H1 (cell line): ENCODE measurements at regions not wholly inside any gene's neighbourhood (a gene's known extent, or its start where the extent isn't known, plus 50 kb on each side); places are given as distances from the start of the nearest gene placed in this dataset.
A peak's percentile ranks its signal among the peaks of the same experiment; 100 is the strongest.

Experiments
- CTCF ChIA-PET: fragments of 300-600 bp; sonication (Branson Sonifier 250); formaldehyde crosslinking; loops from one replicate; lab custom pipeline; 2021; ENCODE audit not compliant: partially characterized antibody; lab: Charles Lee
- POLR2A ChIA-PET: fragments of 300-600 bp; sonication (Branson Sonifier 250); formaldehyde crosslinking; loops from one replicate; lab custom pipeline; 2021; ENCODE audit warnings: inconsistent platforms; ENCODE audit not compliant: partially characterized antibody; lab: Charles Lee
- DNase-seq, 2 experiments: peaks; one replicate each; pipeline versions ENCODE4 v3.0.0 to v3.0.0-alpha.2; 2010 to 2022; ENCODE audit warnings: low spot score in 2 of 2, low read depth in 1 of 2, mixed read lengths in 1 of 2
- FAIRE-seq: peaks from 2 replicates; lab custom pipeline; 2011; peaks lifted over from hg19 to GRCh38; lab: Jason Lieb, UNC
- H2AFZ ChIP-seq: 2 replicates; pipeline ENCODE4 v1.8.1; 2012; ENCODE audit warnings: low read length, inconsistent platforms
- H2AK5ac ChIP-seq: 2 replicates; pipeline ENCODE4 v1.6.1; 2013; ENCODE audit warnings: low read depth, low read length
- H2BK120ac ChIP-seq: replicated peaks from 2 replicates; pipeline ENCODE3; 2013; ENCODE audit warnings: low read depth, low read length, inconsistent platforms
- H2BK12ac ChIP-seq: 2 replicates; pipeline ENCODE4 v1.6.1; 2013; ENCODE audit warnings: low read depth, low read length
- H2BK15ac ChIP-seq: 2 replicates; pipeline ENCODE4 v1.6.1; 2013; ENCODE audit warnings: low read length
- H2BK20ac ChIP-seq: 2 replicates; pipeline ENCODE4 v1.6.1; 2013; ENCODE audit warnings: low read length
- H2BK5ac ChIP-seq: 2 replicates; pipeline ENCODE4 v1.6.1; 2013; ENCODE audit warnings: low read depth, low read length
- H3K14ac ChIP-seq: 2 replicates; pipeline ENCODE4 v1.6.1; 2013; ENCODE audit warnings: inconsistent platforms; ENCODE audit not compliant: insufficient read length
- H3K18ac ChIP-seq: 2 replicates; pipeline ENCODE4 v1.6.1; 2013; ENCODE audit warnings: low read length; ENCODE audit errors: extremely low read depth
- H3K23ac ChIP-seq: 2 replicates; pipeline ENCODE4 v1.6.1; 2013; ENCODE audit warnings: inconsistent platforms; ENCODE audit not compliant: insufficient read length
- H3K23me2 ChIP-seq: 2 replicates; pipeline ENCODE4 v1.6.1; 2013; ENCODE audit warnings: low read depth, low read length
- H3K27ac ChIP-seq: 2 replicates; pipeline ENCODE4 v1.6.1; 2011; ENCODE audit warnings: low read depth, low read length, inconsistent platforms
- H3K27me3 ChIP-seq, 4 experiments: replicated peaks in 1 of 4; 1 replicate in 1 of 4; 2 replicates in 3 of 4; pipeline versions ENCODE4 v1.6.1 to v1.8.1; 2011 to 2013; ENCODE audit warnings: low read length in 3 of 4, mild to moderate bottlenecking in 3 of 4, inconsistent platforms in 2 of 4, mixed read lengths in 2 of 4, moderate library complexity in 1 of 4; ENCODE audit not compliant: control insufficient read depth in 3 of 4, insufficient read depth in 3 of 4; ENCODE audit errors: extremely low read depth in 1 of 4
- H3K36me3 ChIP-seq, 4 experiments: 2 replicates each; pipeline versions ENCODE4 v1.6.1 to v1.8.1; 2011 to 2013; ENCODE audit warnings: mild to moderate bottlenecking in 4 of 4, low read length in 3 of 4, moderate library complexity in 2 of 4, control low read depth in 1 of 4, inconsistent platforms in 1 of 4; ENCODE audit not compliant: insufficient read depth in 4 of 4, control insufficient read depth in 2 of 4
- H3K4ac ChIP-seq: replicated peaks from 2 replicates; pipeline ENCODE3; 2013; ENCODE audit warnings: low read length, low read depth, mixed read lengths, inconsistent platforms; ENCODE audit not compliant: insufficient read length
- H3K4me1 ChIP-seq, 4 experiments: replicated peaks in 1 of 4; 1 replicate in 1 of 4; 2 replicates in 3 of 4; pipeline versions ENCODE4 v1.6.1 to v1.8.1; 2011 to 2013; ENCODE audit warnings: low read length in 3 of 4, inconsistent platforms in 2 of 4, mixed read lengths in 1 of 4; ENCODE audit not compliant: insufficient read depth in 4 of 4, control insufficient read depth in 3 of 4
- H3K4me2 ChIP-seq, 2 experiments: 2 replicates each; pipeline versions ENCODE4 v1.6.1 to v1.8.1; 2011 to 2013; ENCODE audit warnings: low read depth in 2 of 2, low read length in 2 of 2, control low read depth in 1 of 2, inconsistent platforms in 1 of 2, mild to moderate bottlenecking in 1 of 2; ENCODE audit not compliant: insufficient read depth in 1 of 2
- H3K4me3 ChIP-seq, 4 experiments: fragments of 200-600, 300-600 bp in 1 of 4; sonication (generic), shearing (Covaris generic), sonication (Bioruptor Twin) in 1 of 4; 2 replicates each; pipeline versions ENCODE4 v1.5.1 to v1.8.1; 2011 to 2016; ENCODE audit warnings: low read length in 4 of 4, low read depth in 3 of 4, control low read depth in 2 of 4, inconsistent platforms in 2 of 4, mild to moderate bottlenecking in 2 of 4, mixed read lengths in 1 of 4, moderate library complexity in 1 of 4; ENCODE audit not compliant: insufficient read depth in 2 of 4; ENCODE audit errors: extremely low read depth in 1 of 4
- H3K56ac ChIP-seq: replicated peaks from 2 replicates; pipeline ENCODE3; 2013; ENCODE audit warnings: low read depth, mild to moderate bottlenecking, mixed read lengths, low read length, inconsistent platforms; ENCODE audit not compliant: insufficient read length
- H3K79me1 ChIP-seq: 2 replicates; pipeline ENCODE4 v1.6.1; 2013; ENCODE audit warnings: low read depth, low read length, control low read depth
- H3K79me2 ChIP-seq, 2 experiments: 2 replicates each; pipeline versions ENCODE4 v1.6.1 to v1.8.1; 2012 to 2013; ENCODE audit warnings: low read length in 2 of 2, mild to moderate bottlenecking in 2 of 2, inconsistent platforms in 1 of 2; ENCODE audit not compliant: insufficient read depth in 2 of 2, control insufficient read depth in 1 of 2
- H3K9ac ChIP-seq, 4 experiments: replicated peaks in 1 of 4; 1 replicate in 1 of 4; 2 replicates in 3 of 4; pipeline versions ENCODE4 v1.6.1 to v1.8.1; 2011 to 2013; ENCODE audit warnings: low read depth in 3 of 4, low read length in 3 of 4, control low read depth in 2 of 4, mild to moderate bottlenecking in 2 of 4, moderate library complexity in 2 of 4, inconsistent platforms in 1 of 4; ENCODE audit errors: extremely low read depth in 1 of 4
- H3K9me3 ChIP-seq, 2 experiments: 2 replicates each; pipeline versions ENCODE4 v1.6.1 to v1.8.1; 2012 to 2013; ENCODE audit warnings: mild to moderate bottlenecking in 2 of 2, moderate library complexity in 2 of 2, control low read depth in 1 of 2, inconsistent platforms in 1 of 2, low read depth in 1 of 2, low read length in 1 of 2, mixed read lengths in 1 of 2; ENCODE audit not compliant: insufficient read depth in 2 of 2
- H4K20me1 ChIP-seq, 2 experiments: replicated peaks in 1 of 2; 2 replicates each; pipeline versions ENCODE3 to v1.8.1; 2011 to 2013; ENCODE audit warnings: inconsistent platforms in 2 of 2, low read length in 2 of 2, mild to moderate bottlenecking in 1 of 2; ENCODE audit not compliant: insufficient read depth in 2 of 2, control insufficient read depth in 1 of 2
- H4K5ac ChIP-seq: 2 replicates; pipeline ENCODE4 v1.6.1; 2013; ENCODE audit warnings: low read length, low read depth, mixed read lengths, inconsistent platforms; ENCODE audit not compliant: insufficient read length
- H4K8ac ChIP-seq: 2 replicates; pipeline ENCODE4 v1.8.0; 2013; ENCODE audit warnings: mild to moderate bottlenecking, moderate library complexity, low read length, inconsistent platforms; ENCODE audit not compliant: insufficient read depth; ENCODE audit errors: extremely low read depth
- H4K91ac ChIP-seq: replicated peaks from 2 replicates; pipeline ENCODE3; 2013; ENCODE audit warnings: low read length, mixed read lengths, inconsistent platforms; ENCODE audit not compliant: insufficient read length
- E2F6 ChIP-seq: IDR thresholded peaks from 2 replicates; pipeline ENCODE4 v1.6.1; 2012; ENCODE audit warnings: inconsistent platforms
- JUN ChIP-seq: IDR thresholded peaks from 2 replicates; pipeline ENCODE4 v1.6.1; 2011; ENCODE audit warnings: low read depth, mild to moderate bottlenecking, improper control_type of control experiment, low read length
- WGBS, 2 experiments: shearing (Covaris generic) in 1 of 2; methylation state at CpG; one replicate each; pipeline versions ENCODE4 v1.1.6 to v1.1.7; 2013 to 2015; ENCODE audit warnings: low lambda C conversion rate in 2 of 2, mixed read lengths in 2 of 2, inconsistent platforms in 1 of 2, low coverage in 1 of 2, missing lambda C conversion rate in 1 of 2; ENCODE audit not compliant: insufficient replicate concordance in 2 of 2, insufficient coverage in 1 of 2, insufficient read length in 1 of 2; ENCODE audit errors: extremely low coverage in 1 of 2, missing lambda C conversion rate in 1 of 2; 5-methylcytosine and 5-hydroxymethylcytosine counted together

DNA sequence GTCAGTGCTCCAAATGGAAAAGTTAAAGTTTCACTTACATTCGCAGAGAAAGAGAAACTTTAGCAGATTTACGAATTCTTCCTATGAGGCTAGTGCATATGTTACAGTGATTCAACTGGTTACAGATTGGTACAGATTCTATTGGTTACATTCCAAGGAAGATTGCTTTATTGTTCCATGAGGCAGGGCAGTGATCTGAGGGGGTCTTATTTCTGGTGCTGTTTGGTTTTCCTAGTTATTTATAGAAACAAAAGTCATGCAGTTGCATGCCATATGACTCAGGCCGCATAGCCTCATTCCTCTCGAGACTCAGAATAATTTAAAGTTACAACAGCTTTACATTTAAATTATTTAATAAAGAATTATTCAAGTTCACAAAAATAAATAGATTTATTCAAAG is 385.4 kb upstream of the SYT4 start:
- Histone ChIP-seq H3K9me3 (no peaks in the 10 kb centered on the region), H3K4ac (no peak overlapping the region), H2AK5ac (no peak overlapping the region), H3K79me1 (no peaks in the 10 kb centered on the region), H3K9ac (no peak overlapping the region), H3K36me3 (no peaks in the 10 kb centered on the region), H4K5ac (no peak overlapping the region), H3K4me1 (no peaks in the 10 kb centered on the region; a peak in 1 of 7 replicates), H3K14ac (no peak overlapping the region), H2BK12ac (no peak overlapping the region), H4K8ac (no peak overlapping the region), H4K20me1 (no peaks in the 10 kb centered on the region), H3K18ac (no peak overlapping the region), H2AFZ (0 out of 2 replicates have a peak overlapping the region, but pooled peaks have one; percentile 51), H4K91ac (no peak overlapping the region), H2BK5ac (no peak overlapping the region), H3K27me3 (no peaks in the 10 kb centered on the region), H3K23me2 (no peaks in the 10 kb centered on the region), H3K4me3 (no peak overlapping the region), H2BK15ac (no peak overlapping the region), H3K56ac (no peak overlapping the region), H2BK120ac (no peak overlapping the region), H3K79me2 (no peaks in the 10 kb centered on the region), H3K23ac (no peak overlapping the region), H2BK20ac (no peak overlapping the region), H3K4me2 (no peak overlapping the region), H3K27ac (no peak overlapping the region)
- 88% methylated on average over 4 of the region's 4 CpGs; no CpG with 5 or more reads in 1 of the 2 experiments for WGBS, 2 experiments
- DNase-seq (no peak), FAIRE-seq (no peak)
- ChIA-PET CTCF (interaction anchor here (1.0 to 2.1 kb wide), 5 partner anchors 12 to 294 kb away, joined by 3 to 9 read pairs (median 5); no protein-coding TSS in a partner anchor), POLR2A (no interaction called here)
- TF ChIP-seq JUN (no peak), E2F6 (no peak)
